Naive thymus-derived CD4-positive, alpha-beta T cell (primary cell): ENCODE measurements at regions not wholly inside any gene's neighbourhood (a gene's known extent, or its start where the extent isn't known, plus 50 kb on each side); places are given as distances from the start of the nearest gene placed in this dataset.
"Not testable (repeated sequence)": the region's sequence is repeated elsewhere in the genome, so short reads cannot be mapped to it uniquely, and the experiment has no call there.

Source experiments
- ATAC-seq: fragments of 150-1000 bp; cut with Tn5 transposase; 2 replicates; pipeline ENCODE4 v1.10.0; 2021; ENCODE audit warnings: mild to moderate bottlenecking, moderate library complexity
- CTCF ChIA-PET: fragments of 350-600 bp; sonication (Branson Sonifier 250); formaldehyde crosslinking; loops from one replicate; lab custom pipeline; 2021; ENCODE audit warnings: antibody characterized with exemption; lab: Charles Lee
- POLR2A ChIA-PET: fragments of 350-600 bp; sonication (Branson Sonifier 250); formaldehyde crosslinking; loops from one replicate; lab custom pipeline; 2021; ENCODE audit warnings: antibody characterized with exemption, inconsistent platforms; lab: Charles Lee
- DNase-seq, 9 donors: peaks; one replicate each; pipeline versions ENCODE4 v3.0.0 to v3.0.0-alpha.2; 2020 to 2022; ENCODE audit warnings: mixed read lengths in 1 of 9
- H3K27ac ChIP-seq: one replicate; pipeline ENCODE4 v1.7.0; 2013; ENCODE audit warnings: mild to moderate bottlenecking, low read depth, low read length, moderate library complexity
- H3K27me3 ChIP-seq, 2 donors: one replicate each; pipeline ENCODE4 v1.7.0; 2013; ENCODE audit warnings: low read length in 2 of 2, mild to moderate bottlenecking in 2 of 2, moderate library complexity in 2 of 2; ENCODE audit not compliant: control insufficient read depth in 2 of 2, insufficient read depth in 2 of 2
- H3K36me3 ChIP-seq, 3 experiments: 1 replicate in 2 of 3; 2 replicates in 1 of 3; pipeline ENCODE4 v1.7.0; 2013; ENCODE audit warnings: low read length in 3 of 3, mild to moderate bottlenecking in 3 of 3, moderate library complexity in 1 of 3; ENCODE audit not compliant: insufficient read depth in 3 of 3, control insufficient read depth in 2 of 3
- H3K4me1 ChIP-seq, 2 donors: one replicate each; pipeline ENCODE4 v1.7.0; 2013; ENCODE audit warnings: low read length in 2 of 2, mild to moderate bottlenecking in 2 of 2, moderate library complexity in 1 of 2; ENCODE audit not compliant: control insufficient read depth in 2 of 2, insufficient read depth in 2 of 2
- H3K4me3 ChIP-seq: 2 replicates; pipeline ENCODE4 v1.7.0; 2013; ENCODE audit warnings: mild to moderate bottlenecking, low read length
- H3K9me3 ChIP-seq, 3 experiments: 1 replicate in 2 of 3; 2 replicates in 1 of 3; pipeline ENCODE4 v1.7.0; 2013; ENCODE audit warnings: low read length in 3 of 3; ENCODE audit not compliant: control insufficient read depth in 2 of 3
- H3K27ac Mint-ChIP-seq, 9 donors: one replicate each; pipeline ENCODE4 v1.8.0; 2020 to 2022; ENCODE audit warnings: mixed read lengths in 9 of 9, mild to moderate bottlenecking in 8 of 9, moderate library complexity in 5 of 9, inconsistent platforms in 2 of 9
- H3K27me3 Mint-ChIP-seq, 5 donors: one replicate each; pipeline ENCODE4 v1.8.0; 2021 to 2022; ENCODE audit warnings: mixed read lengths in 5 of 5, mild to moderate bottlenecking in 1 of 5
- H3K36me3 Mint-ChIP-seq, 5 donors: one replicate each; pipeline ENCODE4 v1.8.0; 2020 to 2022; ENCODE audit warnings: mixed read lengths in 5 of 5, mild to moderate bottlenecking in 3 of 5, inconsistent platforms in 1 of 5
- H3K4me1 Mint-ChIP-seq, 7 donors: one replicate each; pipeline ENCODE4 v1.8.0; 2020 to 2022; ENCODE audit warnings: mixed read lengths in 7 of 7, mild to moderate bottlenecking in 3 of 7, inconsistent platforms in 1 of 7
- H3K4me3 Mint-ChIP-seq, 10 donors: one replicate each; pipeline ENCODE4 v1.8.0; 2020 to 2022; ENCODE audit warnings: mild to moderate bottlenecking in 10 of 10, mixed read lengths in 10 of 10, moderate library complexity in 6 of 10, inconsistent platforms in 2 of 10
- H3K9me3 Mint-ChIP-seq, 11 donors: one replicate each; pipeline ENCODE4 v1.8.0; 2020 to 2022; ENCODE audit warnings: mixed read lengths in 11 of 11, mild to moderate bottlenecking in 4 of 11, inconsistent platforms in 1 of 11, moderate library complexity in 1 of 11
- intact Hi-C, 2 donors: fragments of 100-400 bp; cut with micrococcal nuclease; formaldehyde crosslinking; loops; one replicate each; pipeline ENCODE4 v1.15.1; 2023

DNA sequence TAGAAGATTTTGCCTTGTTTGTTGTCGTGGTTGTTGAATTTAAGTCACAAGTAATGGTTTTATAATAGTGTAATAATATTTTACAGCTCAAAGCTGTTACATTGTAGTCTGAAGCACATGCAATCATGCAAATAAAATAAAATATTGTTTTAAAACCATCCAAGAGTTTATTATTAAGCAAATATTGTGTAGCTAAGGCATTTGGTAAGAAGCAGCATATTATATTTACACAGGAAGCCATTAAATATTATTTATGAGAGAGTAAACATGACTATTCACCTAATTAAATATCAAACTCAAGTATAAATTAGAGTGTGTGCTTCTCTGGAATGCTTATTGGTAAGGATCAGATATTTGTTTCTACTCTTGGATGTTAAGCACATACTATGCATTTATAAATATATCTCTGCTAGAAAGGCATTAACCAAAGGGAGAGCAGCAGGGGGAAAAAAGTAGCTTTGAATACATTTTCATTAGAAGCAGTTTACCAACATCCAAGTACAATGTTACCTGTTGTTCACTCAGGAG lies 431.5 kb upstream of the FAM174A start:
- H3K27me3 Mint-ChIP-seq, H3K27ac Mint-ChIP-seq, POLR2A ChIA-PET, H3K27ac ChIP-seq, H3K4me1 ChIP-seq, H3K36me3 Mint-ChIP-seq, H3K9me3 ChIP-seq, intact Hi-C loops, ATAC-seq, H3K9me3 Mint-ChIP-seq, H3K36me3 ChIP-seq, DNase-seq, H3K27me3 ChIP-seq, H3K4me3 ChIP-seq, H3K4me3 Mint-ChIP-seq, CTCF ChIA-PET, H3K4me1 Mint-ChIP-seq: not testable (repeated sequence)

DNA sequence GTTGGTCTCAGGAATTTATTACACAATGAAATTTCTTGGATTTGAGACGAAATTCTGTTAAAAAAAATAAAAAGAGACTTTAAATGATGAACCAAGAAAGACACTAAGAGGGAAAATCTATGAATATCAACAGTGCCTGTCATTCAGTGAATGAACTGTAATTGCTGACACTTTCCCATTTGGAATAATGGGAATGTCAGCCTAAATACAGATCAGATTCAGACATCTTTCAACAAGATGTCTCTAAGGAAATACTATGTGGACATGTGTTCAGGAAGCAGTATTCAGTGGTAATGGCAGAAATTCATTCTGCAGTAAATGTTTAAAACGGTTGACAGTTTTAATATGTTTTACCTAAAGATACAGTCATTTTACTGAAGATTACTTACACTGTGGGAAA lies 433.7 kb upstream of the FAM174A start:
- H3K36me3 Mint-ChIP-seq, H3K27me3 Mint-ChIP-seq, H3K27ac ChIP-seq, POLR2A ChIA-PET, H3K36me3 ChIP-seq, H3K4me3 ChIP-seq, H3K4me1 Mint-ChIP-seq, H3K4me1 ChIP-seq, H3K9me3 Mint-ChIP-seq, H3K27me3 ChIP-seq, H3K27ac Mint-ChIP-seq, ATAC-seq, CTCF ChIA-PET, H3K9me3 ChIP-seq, intact Hi-C loops, H3K4me3 Mint-ChIP-seq, DNase-seq: not testable (repeated sequence)

DNA sequence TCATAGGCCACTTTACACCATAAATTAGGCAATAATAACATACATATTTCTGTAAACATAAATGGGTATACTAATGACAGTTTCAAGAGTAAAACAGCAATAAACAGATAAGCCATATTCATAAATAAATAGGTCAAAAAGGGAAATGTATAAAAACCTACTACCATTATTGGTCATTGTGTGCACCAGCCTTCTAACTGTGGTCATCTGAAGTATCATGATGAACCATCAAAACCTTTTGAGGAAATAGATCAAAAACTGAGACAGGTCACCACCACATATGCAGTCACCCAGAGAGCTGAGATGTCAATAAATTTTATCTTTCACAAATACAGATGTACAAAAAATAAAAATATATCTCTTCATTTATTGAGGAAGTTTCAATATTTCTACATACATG lies 438.8 kb upstream of the FAM174A start:
- H3K4me3 ChIP-seq, ATAC-seq, H3K27me3 Mint-ChIP-seq, H3K27me3 ChIP-seq, H3K27ac Mint-ChIP-seq, H3K4me1 ChIP-seq, H3K36me3 Mint-ChIP-seq, H3K27ac ChIP-seq, POLR2A ChIA-PET, CTCF ChIA-PET, intact Hi-C loops, DNase-seq, H3K36me3 ChIP-seq, H3K4me1 Mint-ChIP-seq, H3K4me3 Mint-ChIP-seq, H3K9me3 Mint-ChIP-seq, H3K9me3 ChIP-seq: not testable (repeated sequence)

DNA sequence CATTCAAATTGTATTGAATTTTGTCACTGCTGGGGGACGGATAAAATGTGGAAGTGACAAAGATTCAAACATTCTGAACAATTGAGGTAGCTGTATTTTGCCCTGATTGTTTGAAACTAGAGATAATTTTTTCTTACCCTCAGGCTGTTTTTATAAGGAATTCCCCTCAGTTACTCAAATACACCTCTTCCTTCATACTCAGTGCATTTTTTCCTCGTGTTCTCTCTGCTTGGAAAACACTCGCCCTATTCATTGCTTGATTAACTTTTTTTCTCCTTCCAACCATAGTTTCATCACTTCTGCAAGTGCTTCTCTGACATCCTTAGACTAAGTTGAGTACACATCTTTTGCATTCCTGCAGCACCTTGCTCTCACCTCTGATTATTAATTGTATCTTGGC lies 454.5 kb upstream of the FAM174A start:
- intact Hi-C loops, H3K4me1 Mint-ChIP-seq, H3K36me3 ChIP-seq, H3K27ac Mint-ChIP-seq, ATAC-seq, CTCF ChIA-PET, H3K9me3 ChIP-seq, H3K27me3 ChIP-seq, POLR2A ChIA-PET, H3K27me3 Mint-ChIP-seq, DNase-seq, H3K27ac ChIP-seq, H3K4me3 ChIP-seq, H3K36me3 Mint-ChIP-seq, H3K4me3 Mint-ChIP-seq, H3K9me3 Mint-ChIP-seq, H3K4me1 ChIP-seq: not testable (repeated sequence)

DNA sequence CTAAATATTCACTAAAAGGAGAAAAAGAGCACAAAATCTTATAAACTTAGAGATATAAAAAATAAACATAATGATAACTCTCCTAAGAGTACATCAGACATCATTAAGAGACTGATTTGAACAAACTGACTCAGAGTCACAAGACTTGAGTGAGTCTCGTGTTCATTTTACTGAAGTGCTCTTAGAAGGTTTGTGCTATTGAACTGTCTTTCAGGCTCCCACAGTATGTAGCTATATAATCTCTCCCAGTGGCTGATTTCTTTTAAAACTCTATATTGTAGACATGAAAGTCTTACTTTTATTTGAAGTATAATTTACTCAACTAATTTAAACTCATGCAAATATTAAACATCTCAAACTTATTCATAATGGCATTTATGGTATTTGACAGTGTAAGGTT lies 456.0 kb upstream of the FAM174A start:
- ATAC-seq, POLR2A ChIA-PET, H3K9me3 Mint-ChIP-seq, H3K27me3 ChIP-seq, H3K27ac Mint-ChIP-seq, CTCF ChIA-PET, H3K27me3 Mint-ChIP-seq, H3K36me3 ChIP-seq, H3K36me3 Mint-ChIP-seq, H3K4me1 ChIP-seq, H3K4me1 Mint-ChIP-seq, H3K4me3 ChIP-seq, DNase-seq, H3K9me3 ChIP-seq, intact Hi-C loops, H3K4me3 Mint-ChIP-seq, H3K27ac ChIP-seq: not testable (repeated sequence)

GRCh38 chr5:100066020-100066419 lies 469.2 kb upstream of the FAM174A start:
- ATAC-seq = peak; percentile 14
- H3K9me3 ChIP-seq, H3K4me1 ChIP-seq, intact Hi-C loops, H3K9me3 Mint-ChIP-seq, H3K4me3 Mint-ChIP-seq, H3K27me3 Mint-ChIP-seq, H3K36me3 ChIP-seq, POLR2A ChIA-PET, DNase-seq, CTCF ChIA-PET, H3K27ac Mint-ChIP-seq, H3K4me1 Mint-ChIP-seq, H3K4me3 ChIP-seq, H3K36me3 Mint-ChIP-seq, H3K27ac ChIP-seq, H3K27me3 ChIP-seq: not testable (repeated sequence)

- no peak overlapping the region for H3K27ac ChIP-seq
- H3K4me1 ChIP-seq = no peaks in the 10 kb centered on the region
- intact Hi-C loops = no loop called here
- Mint-ChIP-seq H3K4me1 (no peaks in the 10 kb centered on the region), H3K9me3 (no peaks in the 10 kb centered on the region), H3K36me3 (no peaks in the 10 kb centered on the region), H3K4me3 (no peak overlapping the region), H3K27me3 (no peaks in the 10 kb centered on the region), H3K27ac (no peak overlapping the region)
- no peak overlapping the region for H3K4me3 ChIP-seq
- H3K27me3 ChIP-seq = no peaks in the 10 kb centered on the region
- ATAC-seq (no peak), DNase-seq (no peak)
- ChIA-PET POLR2A (no interaction called here), CTCF (no interaction called here)
- no peaks in the 10 kb centered on the region for H3K36me3 ChIP-seq
- no peaks in the 10 kb centered on the region for H3K9me3 ChIP-seq
These were observed 491.7 kb upstream of the FAM174A start for GRCh38 chr5:100043475-100043874.
